Caco-2 (cell line): ENCODE measurements at regions not wholly inside any gene's neighbourhood (a gene's known extent, or its start where the extent isn't known, plus 50 kb on each side); places are given as distances from the start of the nearest gene placed in this dataset.

Source experiments
- BruUV-seq: library from RNA; stranded (reverse); fragments of 400-500 nt; replicated peaks from 2 replicates; lab custom pipeline; 2021; lab: Mats Ljungman, UMichigan
- CTCF ChIA-PET: fragments of 300-600 bp; sonication (Branson Sonifier 250); formaldehyde crosslinking; loops from one replicate; lab custom pipeline; 2022; ENCODE audit warnings: antibody characterized with exemption; lab: Charles Lee
- POLR2A ChIA-PET: fragments of 300-600 bp; sonication (Branson Sonifier 250); formaldehyde crosslinking; loops from one replicate; lab custom pipeline; 2022; ENCODE audit warnings: antibody characterized with exemption; lab: Charles Lee
- DNase-seq, 2 experiments: peaks; one replicate each; pipeline versions ENCODE4 v3.0.0 to v3.0.0-alpha.2; 2020 to 2022
- H3K27me3 ChIP-seq: replicated peaks from 2 replicates; pipeline ENCODE4 v1.6.0; 2011; ENCODE audit warnings: low read length; ENCODE audit not compliant: control insufficient read depth, insufficient read depth
- H3K36me3 ChIP-seq: 2 replicates; pipeline ENCODE4 v1.5.1; 2011; ENCODE audit warnings: low read length; ENCODE audit not compliant: control insufficient read depth, insufficient read depth
- H3K4me1 ChIP-seq: fragments of 250-450 bp; sonication (Bioruptor Pico); 2 replicates; pipeline ENCODE4 v1.5.1; 2020; ENCODE audit warnings: mild to moderate bottlenecking
- H3K4me3 ChIP-seq: 2 replicates; pipeline ENCODE4 v1.5.1; 2011; ENCODE audit warnings: low read depth, mild to moderate bottlenecking, control low read depth, low read length
- H3K9me3 ChIP-seq: fragments of 250-450 bp; sonication (Bioruptor Pico); 2 replicates; pipeline ENCODE4 v1.5.1; 2020; ENCODE audit warnings: mild to moderate bottlenecking, moderate library complexity
- H3K27ac Mint-ChIP-seq: one replicate; pipeline ENCODE4 v1.8.0; 2022; ENCODE audit warnings: mixed read lengths; ENCODE audit not compliant: unreplicated experiment
- H3K27me3 Mint-ChIP-seq: one replicate; pipeline ENCODE4 v1.8.0; 2022; ENCODE audit warnings: mixed read lengths; ENCODE audit not compliant: insufficient read depth, unreplicated experiment
- H3K36me3 Mint-ChIP-seq: one replicate; pipeline ENCODE4 v1.8.0; 2022; ENCODE audit warnings: mild to moderate bottlenecking, mixed read lengths; ENCODE audit not compliant: insufficient read depth, unreplicated experiment
- H3K4me1 Mint-ChIP-seq: one replicate; pipeline ENCODE4 v1.8.0; 2022; ENCODE audit warnings: low read depth, mixed read lengths; ENCODE audit not compliant: unreplicated experiment
- H3K4me3 Mint-ChIP-seq: one replicate; pipeline ENCODE4 v1.8.0; 2022; ENCODE audit warnings: mild to moderate bottlenecking, moderate library complexity, mixed read lengths; ENCODE audit not compliant: unreplicated experiment
- H3K9me3 Mint-ChIP-seq: one replicate; pipeline ENCODE4 v1.8.0; 2022; ENCODE audit warnings: mixed read lengths; ENCODE audit not compliant: unreplicated experiment
- intact Hi-C: fragments of 100-400 bp; cut with micrococcal nuclease; formaldehyde crosslinking; loops from one replicate; pipeline ENCODE4 v1.10.0; 2022; ENCODE audit not compliant: unreplicated experiment
- TF ChIP-seq, protein P1 (sequence below), 2 experiments: fragments of 200-600 bp in 1 of 2; IDR thresholded peaks; 1 replicate in 1 of 2; 2 replicates in 1 of 2; pipeline versions ENCODE4 v1.5.1 to v1.8.0; 2011 to 2022; ENCODE audit warnings: antibody characterized with exemption in 1 of 2, control low read depth in 1 of 2, inconsistent platforms in 1 of 2, low read depth in 1 of 2, low read length in 1 of 2, mild to moderate bottlenecking in 1 of 2, moderate library complexity in 1 of 2; ENCODE audit not compliant: insufficient read depth in 1 of 2, severe bottlenecking in 1 of 2, unreplicated experiment in 1 of 2

DNA sequence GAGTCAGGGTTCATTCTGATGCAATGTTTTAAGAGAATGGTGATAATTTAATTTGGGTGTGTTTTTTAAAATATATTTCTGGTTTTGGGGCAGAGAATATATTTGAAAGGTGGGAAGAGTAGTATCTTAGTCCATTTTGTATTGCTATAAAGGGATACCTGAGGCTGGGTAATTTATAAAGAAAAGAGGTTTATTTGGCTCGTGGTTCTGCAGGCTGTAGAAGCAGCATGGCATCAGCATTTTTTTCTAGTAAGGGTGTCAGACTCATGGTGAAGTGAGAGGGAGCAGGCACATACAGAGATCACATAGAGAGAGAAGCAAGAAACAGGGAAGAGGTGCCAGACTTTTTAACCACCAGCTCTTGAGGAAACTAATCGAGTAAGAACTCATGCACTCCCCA is 152.7 kb downstream of the SHOX2 start:
- Histone ChIP-seq H3K9me3 (no peaks in the 10 kb centered on the region), H3K4me3 (no peak overlapping the region), H3K4me1 (no peaks in the 10 kb centered on the region), H3K36me3 (no peaks in the 10 kb centered on the region), H3K27me3 (no peaks in the 10 kb centered on the region)
- Mint-ChIP-seq H3K4me3 (no peak overlapping the region), H3K27ac (no peak overlapping the region), H3K9me3 (no peaks in the 10 kb centered on the region), H3K4me1 (no peaks in the 10 kb centered on the region), H3K36me3 (no peaks in the 10 kb centered on the region), H3K27me3 (no peaks in the 10 kb centered on the region)
- POLR2A ChIA-PET, result no interaction called here
- BruUV-seq, result no TSS peak
- CTCF ChIA-PET, result no interaction called here
- TF ChIP-seq, protein P1, sequence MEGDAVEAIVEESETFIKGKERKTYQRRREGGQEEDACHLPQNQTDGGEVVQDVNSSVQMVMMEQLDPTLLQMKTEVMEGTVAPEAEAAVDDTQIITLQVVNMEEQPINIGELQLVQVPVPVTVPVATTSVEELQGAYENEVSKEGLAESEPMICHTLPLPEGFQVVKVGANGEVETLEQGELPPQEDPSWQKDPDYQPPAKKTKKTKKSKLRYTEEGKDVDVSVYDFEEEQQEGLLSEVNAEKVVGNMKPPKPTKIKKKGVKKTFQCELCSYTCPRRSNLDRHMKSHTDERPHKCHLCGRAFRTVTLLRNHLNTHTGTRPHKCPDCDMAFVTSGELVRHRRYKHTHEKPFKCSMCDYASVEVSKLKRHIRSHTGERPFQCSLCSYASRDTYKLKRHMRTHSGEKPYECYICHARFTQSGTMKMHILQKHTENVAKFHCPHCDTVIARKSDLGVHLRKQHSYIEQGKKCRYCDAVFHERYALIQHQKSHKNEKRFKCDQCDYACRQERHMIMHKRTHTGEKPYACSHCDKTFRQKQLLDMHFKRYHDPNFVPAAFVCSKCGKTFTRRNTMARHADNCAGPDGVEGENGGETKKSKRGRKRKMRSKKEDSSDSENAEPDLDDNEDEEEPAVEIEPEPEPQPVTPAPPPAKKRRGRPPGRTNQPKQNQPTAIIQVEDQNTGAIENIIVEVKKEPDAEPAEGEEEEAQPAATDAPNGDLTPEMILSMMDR (IDR thresholded peaks at IDR 0.05; ENCODE audit: insufficient read depth in 1 of 2, low read depth in 1 of 2, low read length in 1 of 2, severe bottlenecking in 1 of 2, unreplicated experiment in 1 of 2), result no peak
- intact Hi-C loops, result no loop called here
- no peak for DNase-seq

DNA sequence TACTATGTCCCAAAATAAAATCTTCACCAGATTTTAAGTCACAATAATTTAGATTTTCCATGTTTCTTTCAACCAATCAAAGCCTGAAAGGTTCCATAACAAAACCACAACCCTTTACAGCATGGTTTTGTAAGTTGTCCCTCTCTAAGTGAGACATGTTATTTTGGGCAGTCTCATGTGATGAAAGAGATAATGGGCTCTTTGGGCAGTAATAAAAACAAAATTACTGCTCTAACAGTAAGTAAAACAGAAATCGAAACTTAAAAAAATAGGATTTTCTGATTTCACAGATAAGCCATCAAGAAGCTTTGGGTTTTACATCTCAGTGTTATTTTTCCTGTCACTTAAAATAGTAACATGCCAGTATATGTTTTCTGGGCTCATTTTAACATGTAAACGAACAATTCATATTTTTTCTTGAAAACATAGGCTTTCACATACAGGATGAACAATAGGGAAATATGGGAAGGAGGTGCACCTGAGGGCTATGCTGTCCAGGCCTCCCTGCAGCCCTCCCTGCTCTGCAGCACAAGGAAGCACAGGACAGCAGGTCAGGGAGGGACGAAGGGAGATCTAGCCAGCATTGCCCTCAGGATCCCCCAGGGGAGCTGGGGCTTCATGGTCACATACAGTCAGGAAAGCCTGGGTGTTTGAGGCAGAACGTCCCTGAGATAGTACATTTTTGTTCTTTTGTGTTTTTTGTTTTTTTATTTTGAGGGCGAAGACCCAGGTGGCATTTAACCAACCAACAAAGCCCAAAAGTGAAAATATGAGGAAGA is 157.4 kb downstream of the SHOX2 start:
- H3K27me3 ChIP-seq, result no peaks in the 10 kb centered on the region
- Mint-ChIP-seq H3K4me3 (no peak overlapping the region), H3K4me1 (no peaks in the 10 kb centered on the region), H3K36me3 (no peaks in the 10 kb centered on the region), H3K9me3 (no peaks in the 10 kb centered on the region), H3K27ac (no peak overlapping the region), H3K27me3 (no peaks in the 10 kb centered on the region)
- intact Hi-C loops, result no loop called here
- H3K4me3 ChIP-seq, result no peak overlapping the region
- H3K36me3 ChIP-seq, result no peaks in the 10 kb centered on the region
- TF ChIP-seq, protein P1 (IDR thresholded peaks at IDR 0.05; ENCODE audit: insufficient read depth in 1 of 2, low read depth in 1 of 2, low read length in 1 of 2, severe bottlenecking in 1 of 2, unreplicated experiment in 1 of 2), result no peak
- no peaks in the 10 kb centered on the region for H3K4me1 ChIP-seq
- ChIA-PET POLR2A (no interaction called here), CTCF (no interaction called here)
- no peaks in the 10 kb centered on the region for H3K9me3 ChIP-seq
- BruUV-seq, result no TSS peak
- DNase-seq, result no peak

DNA sequence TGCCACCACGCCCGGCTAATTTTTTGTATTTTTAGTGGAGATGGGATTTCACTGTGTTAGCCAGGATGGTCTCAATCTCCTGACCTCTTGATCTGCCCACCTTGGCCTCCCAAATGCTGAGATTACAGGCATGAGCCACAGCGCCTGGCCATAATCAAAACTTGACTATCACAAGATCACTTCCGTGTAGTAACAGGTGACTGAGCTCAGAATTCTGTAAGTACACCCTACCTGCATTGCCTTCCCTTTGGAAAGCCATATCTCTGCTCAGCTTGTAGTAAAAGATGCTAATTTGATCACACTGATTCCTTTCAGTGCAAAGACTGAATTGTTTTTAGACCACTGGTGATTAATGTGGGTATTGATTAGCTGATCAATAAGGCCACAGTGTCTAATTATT is 167.1 kb downstream of the SHOX2 start:
- no peak overlapping the region for H3K27ac Mint-ChIP-seq
- no peaks in the 10 kb centered on the region for H3K27me3 Mint-ChIP-seq
- TF ChIP-seq, protein P1 (IDR thresholded peaks at IDR 0.05; ENCODE audit: insufficient read depth in 1 of 2, low read depth in 1 of 2, low read length in 1 of 2, severe bottlenecking in 1 of 2, unreplicated experiment in 1 of 2), result no peak
- H3K36me3 ChIP-seq, result no peaks in the 10 kb centered on the region
- CTCF ChIA-PET, result no interaction called here
- H3K4me1 Mint-ChIP-seq, result peaks cover 20% of the 10 kb centered on the region
- no peak overlapping the region for H3K4me3 Mint-ChIP-seq
- no peaks in the 10 kb centered on the region for H3K9me3 ChIP-seq
- H3K36me3 Mint-ChIP-seq, result no peaks in the 10 kb centered on the region
- DNase-seq, result no peak
- no peaks in the 10 kb centered on the region for H3K27me3 ChIP-seq
- BruUV-seq, result no TSS peak
- POLR2A ChIA-PET, result no interaction called here
- intact Hi-C loops, result no loop called here
- no peak overlapping the region for H3K4me3 ChIP-seq
- H3K4me1 ChIP-seq, result peaks cover 24% of the 10 kb centered on the region
- H3K9me3 Mint-ChIP-seq, result no peaks in the 10 kb centered on the region
